ENCODE measurements at regions not wholly inside any gene's neighbourhood (a gene's known extent, or its start where the extent isn't known, plus 50 kb on each side); places are given as distances from the start of the nearest gene placed in this dataset.

- Histone ChIP-seq H4K20me1 (ENCODE audit: insufficient read depth, low read length) (no peaks in the 10 kb centered on the region), H3K27me3 (ENCODE audit: insufficient read depth, low read length) (no peaks in the 10 kb centered on the region), H3K27ac (ENCODE audit: low read depth, low read length, poor library complexity, severe bottlenecking) (no peak overlapping the region), H3K9me2 (ENCODE audit: low read depth, low read length) (no peaks in the 10 kb centered on the region), H3K9me3 (ENCODE audit: low read length) (no peaks in the 10 kb centered on the region), H3K79me2 (ENCODE audit: insufficient read depth, low read length) (no peaks in the 10 kb centered on the region), H3K4me3 (ENCODE audit: low read depth, low read length, poor library complexity, severe bottlenecking) (no peak overlapping the region), H3K9ac (ENCODE audit: low read length) (no peak overlapping the region), H3K4me1 (ENCODE audit: insufficient read depth, low read length, severe bottlenecking) (no peaks in the 10 kb centered on the region), H3K4me2 (ENCODE audit: low read length) (no peak overlapping the region), H2AFZ (ENCODE audit: low read length) (no peak overlapping the region), H3K36me3 (ENCODE audit: insufficient read depth, low read length) (no peaks in the 10 kb centered on the region), H3F3A (ENCODE audit: insufficient read depth, low read length) (no peaks in the 10 kb centered on the region)
- no peak for TF ChIP-seq EZH2 (IDR thresholded peaks at IDR 0.05; ENCODE audit: borderline replicate concordance, low read length)
- TF ChIP-seq CTCF (IDR thresholded peaks at IDR 0.05; ENCODE audit: low read length), result no peak
Measured at GRCh38 chr2:14717131-14717530, 84.6 kb downstream of the LRATD1 start.

DNA sequence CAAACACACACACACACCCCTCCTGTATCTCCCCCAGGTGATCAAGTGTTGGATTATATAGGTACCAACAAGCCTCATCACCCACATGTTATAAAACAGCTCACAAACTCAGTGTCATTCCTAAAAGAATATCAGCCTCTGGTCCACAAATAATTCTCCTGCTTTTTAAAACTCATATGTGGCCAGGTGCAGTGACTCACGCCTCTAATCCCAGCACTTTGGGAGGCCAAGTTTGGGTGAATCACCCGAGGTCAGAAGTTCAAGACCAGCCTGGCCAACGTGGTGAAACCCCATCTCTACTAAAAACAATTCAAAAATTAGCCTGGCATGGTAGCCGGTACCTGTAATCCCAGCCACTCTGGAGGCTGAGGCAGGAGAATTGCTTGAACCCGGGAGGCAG lies 87.8 kb downstream of the LRATD1 start:
- no peaks in the 10 kb centered on the region for H3K79me2 ChIP-seq (ENCODE audit: insufficient read depth, low read length)
- H3K27me3 ChIP-seq (ENCODE audit: insufficient read depth, low read length), result no peaks in the 10 kb centered on the region
- no peak overlapping the region for H3K9ac ChIP-seq (ENCODE audit: low read length)
- H3K9me2 ChIP-seq (ENCODE audit: low read depth, low read length), result no peaks in the 10 kb centered on the region
- TF ChIP-seq EZH2 (IDR thresholded peaks at IDR 0.05; ENCODE audit: borderline replicate concordance, low read length), result no peak
- no peak for TF ChIP-seq CTCF (IDR thresholded peaks at IDR 0.05; ENCODE audit: low read length)
- no peaks in the 10 kb centered on the region for H3K9me3 ChIP-seq (ENCODE audit: low read length)
- no peak overlapping the region for H3K4me2 ChIP-seq (ENCODE audit: low read length)
- no peaks in the 10 kb centered on the region for H4K20me1 ChIP-seq (ENCODE audit: insufficient read depth, low read length)
- H3F3A ChIP-seq (ENCODE audit: insufficient read depth, low read length), result no peaks in the 10 kb centered on the region
- no peak overlapping the region for H2AFZ ChIP-seq (ENCODE audit: low read length)
- no peak overlapping the region for H3K27ac ChIP-seq (ENCODE audit: low read depth, low read length, poor library complexity, severe bottlenecking)
- no peaks in the 10 kb centered on the region for H3K36me3 ChIP-seq (ENCODE audit: insufficient read depth, low read length)
- H3K4me1 ChIP-seq (ENCODE audit: insufficient read depth, low read length, severe bottlenecking), result no peaks in the 10 kb centered on the region
- H3K4me3 ChIP-seq (ENCODE audit: low read depth, low read length, poor library complexity, severe bottlenecking), result no peak overlapping the region

- Histone ChIP-seq H2AFZ (ENCODE audit: low read length) (no peak overlapping the region), H3K36me3 (ENCODE audit: insufficient read depth, low read length) (no peaks in the 10 kb centered on the region), H3F3A (ENCODE audit: insufficient read depth, low read length) (no peaks in the 10 kb centered on the region), H3K27me3 (ENCODE audit: insufficient read depth, low read length) (no peaks in the 10 kb centered on the region), H3K4me1 (ENCODE audit: insufficient read depth, low read length, severe bottlenecking) (no peaks in the 10 kb centered on the region), H3K79me2 (ENCODE audit: insufficient read depth, low read length) (no peaks in the 10 kb centered on the region), H4K20me1 (ENCODE audit: insufficient read depth, low read length) (no peaks in the 10 kb centered on the region), H3K4me2 (ENCODE audit: low read length) (no peak overlapping the region), H3K9me3 (ENCODE audit: low read length) (no peaks in the 10 kb centered on the region), H3K27ac (ENCODE audit: low read depth, low read length, poor library complexity, severe bottlenecking) (no peak overlapping the region), H3K9ac (ENCODE audit: low read length) (no peak overlapping the region), H3K4me3 (ENCODE audit: low read depth, low read length, poor library complexity, severe bottlenecking) (no peak overlapping the region), H3K9me2 (ENCODE audit: low read depth, low read length) (no peaks in the 10 kb centered on the region)
- no peak for TF ChIP-seq EZH2 (IDR thresholded peaks at IDR 0.05; ENCODE audit: borderline replicate concordance, low read length)
- no peak for TF ChIP-seq CTCF (IDR thresholded peaks at IDR 0.05; ENCODE audit: low read length)
Measured at GRCh38 chr2:14720739-14721138, 88.2 kb downstream of the LRATD1 start.

Data from OCI-LY1 (cell line).